ENCODE measurements at regions not wholly inside any gene's neighbourhood (a gene's known extent, or its start where the extent isn't known, plus 50 kb on each side); places are given as distances from the start of the nearest gene placed in this dataset.

- TF ChIP-seq, protein P1, sequence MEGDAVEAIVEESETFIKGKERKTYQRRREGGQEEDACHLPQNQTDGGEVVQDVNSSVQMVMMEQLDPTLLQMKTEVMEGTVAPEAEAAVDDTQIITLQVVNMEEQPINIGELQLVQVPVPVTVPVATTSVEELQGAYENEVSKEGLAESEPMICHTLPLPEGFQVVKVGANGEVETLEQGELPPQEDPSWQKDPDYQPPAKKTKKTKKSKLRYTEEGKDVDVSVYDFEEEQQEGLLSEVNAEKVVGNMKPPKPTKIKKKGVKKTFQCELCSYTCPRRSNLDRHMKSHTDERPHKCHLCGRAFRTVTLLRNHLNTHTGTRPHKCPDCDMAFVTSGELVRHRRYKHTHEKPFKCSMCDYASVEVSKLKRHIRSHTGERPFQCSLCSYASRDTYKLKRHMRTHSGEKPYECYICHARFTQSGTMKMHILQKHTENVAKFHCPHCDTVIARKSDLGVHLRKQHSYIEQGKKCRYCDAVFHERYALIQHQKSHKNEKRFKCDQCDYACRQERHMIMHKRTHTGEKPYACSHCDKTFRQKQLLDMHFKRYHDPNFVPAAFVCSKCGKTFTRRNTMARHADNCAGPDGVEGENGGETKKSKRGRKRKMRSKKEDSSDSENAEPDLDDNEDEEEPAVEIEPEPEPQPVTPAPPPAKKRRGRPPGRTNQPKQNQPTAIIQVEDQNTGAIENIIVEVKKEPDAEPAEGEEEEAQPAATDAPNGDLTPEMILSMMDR (conservative IDR thresholded peaks at IDR 0.05; ENCODE audit: low read length), result no peak
- no peak for TF ChIP-seq EZH2phosphoT487 (IDR thresholded peaks at IDR 0.05; ENCODE audit: borderline replicate concordance, low read depth, low read length)
Measured at GRCh38 chr13:40313269-40314200, 352.9 kb downstream of the FOXO1 start.
